ENCODE measurements at regions not wholly inside any gene's neighbourhood (a gene's known extent, or its start where the extent isn't known, plus 50 kb on each side); places are given as distances from the start of the nearest gene placed in this dataset.

- TF ChIP-seq, protein P1, sequence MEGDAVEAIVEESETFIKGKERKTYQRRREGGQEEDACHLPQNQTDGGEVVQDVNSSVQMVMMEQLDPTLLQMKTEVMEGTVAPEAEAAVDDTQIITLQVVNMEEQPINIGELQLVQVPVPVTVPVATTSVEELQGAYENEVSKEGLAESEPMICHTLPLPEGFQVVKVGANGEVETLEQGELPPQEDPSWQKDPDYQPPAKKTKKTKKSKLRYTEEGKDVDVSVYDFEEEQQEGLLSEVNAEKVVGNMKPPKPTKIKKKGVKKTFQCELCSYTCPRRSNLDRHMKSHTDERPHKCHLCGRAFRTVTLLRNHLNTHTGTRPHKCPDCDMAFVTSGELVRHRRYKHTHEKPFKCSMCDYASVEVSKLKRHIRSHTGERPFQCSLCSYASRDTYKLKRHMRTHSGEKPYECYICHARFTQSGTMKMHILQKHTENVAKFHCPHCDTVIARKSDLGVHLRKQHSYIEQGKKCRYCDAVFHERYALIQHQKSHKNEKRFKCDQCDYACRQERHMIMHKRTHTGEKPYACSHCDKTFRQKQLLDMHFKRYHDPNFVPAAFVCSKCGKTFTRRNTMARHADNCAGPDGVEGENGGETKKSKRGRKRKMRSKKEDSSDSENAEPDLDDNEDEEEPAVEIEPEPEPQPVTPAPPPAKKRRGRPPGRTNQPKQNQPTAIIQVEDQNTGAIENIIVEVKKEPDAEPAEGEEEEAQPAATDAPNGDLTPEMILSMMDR (IDR thresholded peaks at IDR 0.05; ENCODE audit: insufficient read depth, low read depth, low read length) = no peak
- TF ChIP-seq EZH2 (IDR thresholded peaks at IDR 0.05; ENCODE audit: insufficient read depth, low read length) = no peak
These were observed 182.2 kb upstream of the TARS1 start for GRCh38 chr5:33258553-33258952.
